ENCODE measurements at regions not wholly inside any gene's neighbourhood (a gene's known extent, or its start where the extent isn't known, plus 50 kb on each side); places are given as distances from the start of the nearest gene placed in this dataset.

- TF ChIP-seq GABPA (IDR thresholded peaks at IDR 0.05 in 1 of 2, conservative IDR thresholded peaks at IDR 0.05 in 1 of 2), result no peak
- no peak for TF ChIP-seq NR2F2 (IDR thresholded peaks at IDR 0.05)
- no peak for TF ChIP-seq HNF4A (conservative IDR thresholded peaks at IDR 0.05)
- TF ChIP-seq MAX (IDR thresholded peaks at IDR 0.05), result no peak
Observed at GRCh38 chr4:110962616-110963015, 339.7 kb upstream of the PITX2 start (continued).

GRCh38 chr4:110963662-110964280, 340.9 kb upstream of the PITX2 start:
- no peak for DNase-seq (ENCODE audit: low spot score)
- no peak overlapping the region for H3K9ac ChIP-seq (ENCODE audit: low read depth in 1 of 2, low read length in 2 of 2)
- no peak overlapping the region for H3K4me3 ChIP-seq (ENCODE audit: low read depth in 1 of 3, low read length in 3 of 3)
- WGBS, result 73% methylated on average over 11 of the region's 11 CpGs
- TF ChIP-seq EGR1 (IDR thresholded peaks at IDR 0.05; ENCODE audit: low read depth in 2 of 2) (no peak), CTCF (IDR thresholded peaks at IDR 0.05; ENCODE audit: low read depth, low read length, missing input control) (no peak), TAF1 (conservative IDR thresholded peaks at IDR 0.05) (no peak)
- H3K4me1 ChIP-seq (ENCODE audit: control insufficient read depth in 4 of 4, insufficient read depth in 4 of 4, low read length in 3 of 4), result no peaks in the 10 kb centered on the region
- no peaks in the 10 kb centered on the region for H3K36me3 ChIP-seq (ENCODE audit: control insufficient read depth in 4 of 4, insufficient read depth in 3 of 4, low read depth in 1 of 4, low read length in 3 of 4)
- H3K27me3 ChIP-seq (ENCODE audit: control insufficient read depth in 4 of 4, insufficient read depth in 4 of 4, low read length in 3 of 4), result peaks cover 0 to 4% (median 0%) of the 10 kb centered on the region in 4 donors
- no peaks in the 10 kb centered on the region for H3K9me3 ChIP-seq (ENCODE audit: control insufficient read depth in 4 of 4, low read length in 3 of 4)
- no peak overlapping the region for H3K27ac ChIP-seq (ENCODE audit: low read depth in 1 of 2, low read length in 2 of 2)

GRCh38 chr4:110967936-110968335, 345.1 kb upstream of the PITX2 start:
- H3K4me1 ChIP-seq (ENCODE audit: control insufficient read depth in 4 of 4, insufficient read depth in 4 of 4, low read length in 3 of 4), result no peaks in the 10 kb centered on the region
- no peak overlapping the region for H3K9ac ChIP-seq (ENCODE audit: low read depth in 1 of 2, low read length in 2 of 2)
- no peaks in the 10 kb centered on the region for H3K9me3 ChIP-seq (ENCODE audit: control insufficient read depth in 4 of 4, low read length in 3 of 4)
- no peaks in the 10 kb centered on the region for H3K36me3 ChIP-seq (ENCODE audit: control insufficient read depth in 4 of 4, insufficient read depth in 3 of 4, low read depth in 1 of 4, low read length in 3 of 4)
- 78% methylated on average over 1 of the region's 1 CpG for WGBS
- H3K27me3 ChIP-seq (ENCODE audit: control insufficient read depth in 4 of 4, insufficient read depth in 4 of 4, low read length in 3 of 4), result peaks cover 0 to 4% (median 0%) of the 10 kb centered on the region in 4 donors
- TF ChIP-seq REST (IDR thresholded peaks at IDR 0.05) (no peak), JUND (IDR thresholded peaks at IDR 0.05) (no peak), ATF3 (IDR thresholded peaks at IDR 0.05) (no peak), YY1 (IDR thresholded peaks at IDR 0.05) (no peak), MAX (IDR thresholded peaks at IDR 0.05) (no peak), CTCF (IDR thresholded peaks at IDR 0.05; ENCODE audit: low read depth, low read length, missing input control) (no peak), RXRA (IDR thresholded peaks at IDR 0.05) (no peak), HNF4G (IDR thresholded peaks at IDR 0.05) (no peak), EGR1 (IDR thresholded peaks at IDR 0.05; ENCODE audit: low read depth in 2 of 2) (no peak), TAF1 (conservative IDR thresholded peaks at IDR 0.05) (no peak), GABPA (IDR thresholded peaks at IDR 0.05 in 1 of 2, conservative IDR thresholded peaks at IDR 0.05 in 1 of 2) (no peak), HNF4A (conservative IDR thresholded peaks at IDR 0.05) (no peak), SP1 (IDR thresholded peaks at IDR 0.05) (no peak), FOXA2 (IDR thresholded peaks at IDR 0.05) (no peak)
- H3K4me3 ChIP-seq (ENCODE audit: low read depth in 1 of 3, low read length in 3 of 3), result no peak overlapping the region
- DNase-seq (ENCODE audit: low spot score), result no peak
- H3K27ac ChIP-seq (ENCODE audit: low read depth in 1 of 2, low read length in 2 of 2), result no peak overlapping the region

Measured in liver (tissue), 8 donors.